Gastroesophageal sphincter (tissue), 3 donors: ENCODE measurements at regions not wholly inside any gene's neighbourhood (a gene's known extent, or its start where the extent isn't known, plus 50 kb on each side); places are given as distances from the start of the nearest gene placed in this dataset.
"Not testable (repeated sequence)": the region's sequence is repeated elsewhere in the genome, so short reads cannot be mapped to it uniquely, and the experiment has no call there.

Source experiments
- CTCF ChIP-seq, 4 experiments: fragments of 200-600 bp in 2 of 4; fragments of 450-650 bp in 2 of 4; sonication (generic) in 1 of 4; IDR thresholded peaks; one replicate each; pipeline ENCODE4 v1.5.1; 2017 to 2019; ENCODE audit warnings: antibody characterized with exemption in 4 of 4, mild to moderate bottlenecking in 2 of 4, moderate library complexity in 2 of 4
- EP300 ChIP-seq: sonication (generic); formaldehyde crosslinking; IDR thresholded peaks from one replicate; pipeline ENCODE4 v1.6.1; 2017; ENCODE audit warnings: antibody characterized with exemption, mild to moderate bottlenecking
- POLR2A ChIP-seq, 2 donors: fragments of 450-650 bp; IDR thresholded peaks; one replicate each; pipeline ENCODE4 v1.6.1; 2017; ENCODE audit warnings: antibody characterized with exemption in 2 of 2, mild to moderate bottlenecking in 2 of 2, moderate library complexity in 1 of 2

- TF ChIP-seq POLR2A (IDR thresholded peaks at IDR 0.05); CTCF (IDR thresholded peaks at IDR 0.05); EP300: not testable (repeated sequence)
Measured at GRCh38 chr10:47622719-47623118, 99.3 kb upstream of the AGAP9 start.
